ENCODE measurements at regions not wholly inside any gene's neighbourhood (a gene's known extent, or its start where the extent isn't known, plus 50 kb on each side); places are given as distances from the start of the nearest gene placed in this dataset.

- TF ChIP-seq, protein P1, sequence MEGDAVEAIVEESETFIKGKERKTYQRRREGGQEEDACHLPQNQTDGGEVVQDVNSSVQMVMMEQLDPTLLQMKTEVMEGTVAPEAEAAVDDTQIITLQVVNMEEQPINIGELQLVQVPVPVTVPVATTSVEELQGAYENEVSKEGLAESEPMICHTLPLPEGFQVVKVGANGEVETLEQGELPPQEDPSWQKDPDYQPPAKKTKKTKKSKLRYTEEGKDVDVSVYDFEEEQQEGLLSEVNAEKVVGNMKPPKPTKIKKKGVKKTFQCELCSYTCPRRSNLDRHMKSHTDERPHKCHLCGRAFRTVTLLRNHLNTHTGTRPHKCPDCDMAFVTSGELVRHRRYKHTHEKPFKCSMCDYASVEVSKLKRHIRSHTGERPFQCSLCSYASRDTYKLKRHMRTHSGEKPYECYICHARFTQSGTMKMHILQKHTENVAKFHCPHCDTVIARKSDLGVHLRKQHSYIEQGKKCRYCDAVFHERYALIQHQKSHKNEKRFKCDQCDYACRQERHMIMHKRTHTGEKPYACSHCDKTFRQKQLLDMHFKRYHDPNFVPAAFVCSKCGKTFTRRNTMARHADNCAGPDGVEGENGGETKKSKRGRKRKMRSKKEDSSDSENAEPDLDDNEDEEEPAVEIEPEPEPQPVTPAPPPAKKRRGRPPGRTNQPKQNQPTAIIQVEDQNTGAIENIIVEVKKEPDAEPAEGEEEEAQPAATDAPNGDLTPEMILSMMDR (IDR thresholded peaks at IDR 0.05; ENCODE audit: borderline replicate concordance, extremely low read depth, low read length, poor library complexity, severe bottlenecking), result no peak
- no peak for TF ChIP-seq EZH2 (IDR thresholded peaks at IDR 0.05; ENCODE audit: borderline replicate concordance, low read depth, low read length, severe bottlenecking)
Observed at GRCh38 chr1:164363980-164364379, 195.0 kb upstream of the PBX1 start.
